ENCODE measurements at regions not wholly inside any gene's neighbourhood (a gene's known extent, or its start where the extent isn't known, plus 50 kb on each side); places are given as distances from the start of the nearest gene placed in this dataset.

DNA sequence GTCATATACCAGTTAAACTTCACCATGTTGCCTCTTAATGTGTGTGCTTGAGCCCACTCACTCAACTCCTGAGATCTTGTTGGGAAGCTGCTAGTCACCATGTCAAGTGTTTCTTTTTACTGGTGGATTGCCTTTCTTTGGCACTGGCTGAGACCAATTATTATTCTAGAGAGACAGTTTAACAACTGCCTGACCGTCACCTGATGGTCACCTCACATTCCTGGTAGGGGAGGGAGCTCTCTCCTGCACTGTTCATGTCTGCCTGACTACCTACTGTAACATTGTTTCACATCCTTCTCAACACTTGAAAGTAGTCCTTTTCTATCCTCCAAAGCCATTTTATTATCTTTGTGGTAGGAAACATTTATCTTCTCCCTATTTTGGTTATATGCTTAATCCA, 172.3 kb downstream of the RWDD3 start:
- H3K27me3 ChIP-seq (ENCODE audit: control insufficient read depth, insufficient read depth, low read length), result no peaks in the 10 kb centered on the region
- POLR2A ChIA-PET, result no interaction called here
- CTCF ChIA-PET, result no interaction called here
- DNase-seq (ENCODE audit: low read depth), result no peak
- TF ChIP-seq, protein P1, sequence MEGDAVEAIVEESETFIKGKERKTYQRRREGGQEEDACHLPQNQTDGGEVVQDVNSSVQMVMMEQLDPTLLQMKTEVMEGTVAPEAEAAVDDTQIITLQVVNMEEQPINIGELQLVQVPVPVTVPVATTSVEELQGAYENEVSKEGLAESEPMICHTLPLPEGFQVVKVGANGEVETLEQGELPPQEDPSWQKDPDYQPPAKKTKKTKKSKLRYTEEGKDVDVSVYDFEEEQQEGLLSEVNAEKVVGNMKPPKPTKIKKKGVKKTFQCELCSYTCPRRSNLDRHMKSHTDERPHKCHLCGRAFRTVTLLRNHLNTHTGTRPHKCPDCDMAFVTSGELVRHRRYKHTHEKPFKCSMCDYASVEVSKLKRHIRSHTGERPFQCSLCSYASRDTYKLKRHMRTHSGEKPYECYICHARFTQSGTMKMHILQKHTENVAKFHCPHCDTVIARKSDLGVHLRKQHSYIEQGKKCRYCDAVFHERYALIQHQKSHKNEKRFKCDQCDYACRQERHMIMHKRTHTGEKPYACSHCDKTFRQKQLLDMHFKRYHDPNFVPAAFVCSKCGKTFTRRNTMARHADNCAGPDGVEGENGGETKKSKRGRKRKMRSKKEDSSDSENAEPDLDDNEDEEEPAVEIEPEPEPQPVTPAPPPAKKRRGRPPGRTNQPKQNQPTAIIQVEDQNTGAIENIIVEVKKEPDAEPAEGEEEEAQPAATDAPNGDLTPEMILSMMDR (IDR thresholded peaks at IDR 0.05; ENCODE audit: insufficient read depth, low read depth, low read length), result no peak
- H3K4me3 ChIP-seq (ENCODE audit: low read depth, low read length), result no peak overlapping the region
- no peaks in the 10 kb centered on the region for H3K36me3 ChIP-seq (ENCODE audit: control insufficient read depth, insufficient read depth, low read length)

- no peaks in the 10 kb centered on the region for H3K27me3 ChIP-seq (ENCODE audit: control insufficient read depth, insufficient read depth, low read length)
- TF ChIP-seq, protein P1 (IDR thresholded peaks at IDR 0.05; ENCODE audit: insufficient read depth, low read depth, low read length), result no peak
- H3K36me3 ChIP-seq (ENCODE audit: control insufficient read depth, insufficient read depth, low read length), result no peaks in the 10 kb centered on the region
- no peak for DNase-seq (ENCODE audit: low read depth)
- H3K4me3 ChIP-seq (ENCODE audit: low read depth, low read length), result no peak overlapping the region
- ChIA-PET CTCF (no interaction called here), POLR2A (no interaction called here)
These were observed 173.3 kb downstream of the RWDD3 start for GRCh38 chr1:95407131-95407885.

GRCh38 chr1:95407886-95408291, 173.9 kb downstream of the RWDD3 start:
- no peak overlapping the region for H3K4me3 ChIP-seq (ENCODE audit: low read depth, low read length)
- POLR2A ChIA-PET, result no interaction called here
- CTCF ChIA-PET, result no interaction called here
- H3K36me3 ChIP-seq (ENCODE audit: control insufficient read depth, insufficient read depth, low read length), result no peaks in the 10 kb centered on the region
- DNase-seq (ENCODE audit: low read depth), result no peak
- H3K27me3 ChIP-seq (ENCODE audit: control insufficient read depth, insufficient read depth, low read length), result no peaks in the 10 kb centered on the region
- TF ChIP-seq, protein P1 (IDR thresholded peaks at IDR 0.05; ENCODE audit: insufficient read depth, low read depth, low read length), result no peak

- ChIA-PET POLR2A (no interaction called here), CTCF (no interaction called here)
These were observed 174.6 kb downstream of the RWDD3 start for GRCh38 chr1:95408507-95409136.

DNA sequence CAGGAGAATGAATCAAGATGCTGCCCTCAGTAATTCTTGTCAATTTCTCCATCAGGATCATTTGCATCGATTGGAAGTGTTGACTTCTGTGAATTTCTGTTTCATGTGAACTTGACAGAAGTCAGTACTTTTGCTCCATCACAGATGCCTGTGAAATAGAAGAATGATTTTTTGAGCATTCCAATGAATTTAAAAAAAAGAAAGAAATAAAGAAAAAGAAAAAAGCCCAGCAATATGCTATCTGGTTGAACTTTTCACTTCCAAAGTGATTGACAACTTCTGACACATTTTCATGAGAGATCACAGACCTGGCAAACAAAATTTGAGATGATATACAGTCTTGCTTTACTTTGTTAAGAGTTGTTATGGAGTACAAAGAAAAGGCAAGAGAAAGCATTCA, 175.3 kb downstream of the RWDD3 start:
- no peak for DNase-seq (ENCODE audit: low read depth)
- TF ChIP-seq, protein P1 (IDR thresholded peaks at IDR 0.05; ENCODE audit: insufficient read depth, low read depth, low read length), result no peak
- POLR2A ChIA-PET, result no interaction called here

More at GRCh38 chr1:95408507-95409136, 174.6 kb downstream of the RWDD3 start:
- no peak for DNase-seq (ENCODE audit: low read depth)
- Histone ChIP-seq H3K36me3 (ENCODE audit: control insufficient read depth, insufficient read depth, low read length) (no peaks in the 10 kb centered on the region), H3K27me3 (ENCODE audit: control insufficient read depth, insufficient read depth, low read length) (no peaks in the 10 kb centered on the region), H3K4me3 (ENCODE audit: low read depth, low read length) (no peak overlapping the region)
- TF ChIP-seq, protein P1 (IDR thresholded peaks at IDR 0.05; ENCODE audit: insufficient read depth, low read depth, low read length), result no peak

More for the DNA sequence above, 175.3 kb downstream of the RWDD3 start:
- Histone ChIP-seq H3K27me3 (ENCODE audit: control insufficient read depth, insufficient read depth, low read length) (no peaks in the 10 kb centered on the region), H3K4me3 (ENCODE audit: low read depth, low read length) (no peak overlapping the region), H3K36me3 (ENCODE audit: control insufficient read depth, insufficient read depth, low read length) (no peaks in the 10 kb centered on the region)
- CTCF ChIA-PET, result no interaction called here

All from BJ (cell line).